ENCODE measurements at regions not wholly inside any gene's neighbourhood (a gene's known extent, or its start where the extent isn't known, plus 50 kb on each side); places are given as distances from the start of the nearest gene placed in this dataset.
"Not testable (repeated sequence)": the region's sequence is repeated elsewhere in the genome, so short reads cannot be mapped to it uniquely, and the experiment has no call there.

DNA sequence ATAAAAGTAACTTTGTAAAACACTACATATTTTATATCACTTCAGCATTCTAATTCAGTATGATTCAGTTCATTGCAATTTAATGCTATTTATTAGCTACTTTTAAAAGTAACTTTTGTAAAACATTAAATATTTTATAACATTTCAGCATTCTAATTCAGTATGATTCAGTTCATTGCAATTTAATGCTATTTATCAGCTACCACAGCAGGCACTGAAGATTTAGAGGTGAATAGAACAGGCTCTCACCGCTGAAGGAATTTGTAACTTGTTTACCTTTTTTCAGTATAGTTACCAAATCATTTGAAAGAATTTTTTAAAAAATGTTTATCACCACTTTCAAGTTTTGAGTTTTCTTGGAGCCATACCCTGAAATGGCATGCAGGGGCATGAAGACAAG lies 266.4 kb upstream of the DAB2 start:
- intact Hi-C loops (cut with DNase I; ENCODE audit: low total_unique reads): no loop called here
- TF ChIP-seq, protein P1, sequence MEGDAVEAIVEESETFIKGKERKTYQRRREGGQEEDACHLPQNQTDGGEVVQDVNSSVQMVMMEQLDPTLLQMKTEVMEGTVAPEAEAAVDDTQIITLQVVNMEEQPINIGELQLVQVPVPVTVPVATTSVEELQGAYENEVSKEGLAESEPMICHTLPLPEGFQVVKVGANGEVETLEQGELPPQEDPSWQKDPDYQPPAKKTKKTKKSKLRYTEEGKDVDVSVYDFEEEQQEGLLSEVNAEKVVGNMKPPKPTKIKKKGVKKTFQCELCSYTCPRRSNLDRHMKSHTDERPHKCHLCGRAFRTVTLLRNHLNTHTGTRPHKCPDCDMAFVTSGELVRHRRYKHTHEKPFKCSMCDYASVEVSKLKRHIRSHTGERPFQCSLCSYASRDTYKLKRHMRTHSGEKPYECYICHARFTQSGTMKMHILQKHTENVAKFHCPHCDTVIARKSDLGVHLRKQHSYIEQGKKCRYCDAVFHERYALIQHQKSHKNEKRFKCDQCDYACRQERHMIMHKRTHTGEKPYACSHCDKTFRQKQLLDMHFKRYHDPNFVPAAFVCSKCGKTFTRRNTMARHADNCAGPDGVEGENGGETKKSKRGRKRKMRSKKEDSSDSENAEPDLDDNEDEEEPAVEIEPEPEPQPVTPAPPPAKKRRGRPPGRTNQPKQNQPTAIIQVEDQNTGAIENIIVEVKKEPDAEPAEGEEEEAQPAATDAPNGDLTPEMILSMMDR (IDR thresholded peaks at IDR 0.05): no peak
- no peak for TF ChIP-seq POLR2A (IDR thresholded peaks at IDR 0.05)
- Histone ChIP-seq H3K36me3 (ENCODE audit: low read depth, missing control alignments) (no peaks in the 10 kb centered on the region), H3K9me3 (no peaks in the 10 kb centered on the region), H3K4me1 (no peaks in the 10 kb centered on the region), H3K27ac (no peak overlapping the region), H3K27me3 (no peaks in the 10 kb centered on the region), H3K4me3 (no peak overlapping the region)
- no peak for DNase-seq
- WGBS, 2 donors: 90 to 93% methylated on average over 1 of the region's 1 CpG

DNA sequence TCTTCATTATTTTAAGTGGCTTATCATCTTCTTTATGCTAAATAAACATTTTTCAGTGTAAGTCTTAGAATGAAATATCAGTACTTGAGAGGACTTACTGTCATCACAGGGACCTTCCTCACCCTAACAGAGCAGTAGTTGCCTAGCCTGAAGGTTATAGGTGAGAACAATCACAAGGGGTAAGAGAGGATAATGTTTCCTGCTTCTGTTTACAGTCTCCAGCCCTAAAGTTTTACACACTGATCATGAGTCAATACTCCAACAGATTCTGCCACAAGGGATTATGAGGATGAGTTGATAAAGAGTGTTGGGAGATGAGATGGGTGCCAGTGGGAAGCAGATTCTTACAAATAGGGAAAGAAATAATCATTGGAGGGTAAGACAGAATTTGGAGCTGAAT lies 265.1 kb upstream of the DAB2 start:
- no peak for DNase-seq
- TF ChIP-seq, protein P1 (IDR thresholded peaks at IDR 0.05): no peak
- TF ChIP-seq POLR2A (IDR thresholded peaks at IDR 0.05): no peak
- Histone ChIP-seq H3K4me3 (no peak overlapping the region), H3K27ac (no peak overlapping the region), H3K9me3 (no peaks in the 10 kb centered on the region), H3K27me3 (no peaks in the 10 kb centered on the region), H3K4me1 (no peaks in the 10 kb centered on the region), H3K36me3 (ENCODE audit: low read depth, missing control alignments) (no peaks in the 10 kb centered on the region)
- intact Hi-C loops (cut with DNase I; ENCODE audit: low total_unique reads): no loop called here

DNA sequence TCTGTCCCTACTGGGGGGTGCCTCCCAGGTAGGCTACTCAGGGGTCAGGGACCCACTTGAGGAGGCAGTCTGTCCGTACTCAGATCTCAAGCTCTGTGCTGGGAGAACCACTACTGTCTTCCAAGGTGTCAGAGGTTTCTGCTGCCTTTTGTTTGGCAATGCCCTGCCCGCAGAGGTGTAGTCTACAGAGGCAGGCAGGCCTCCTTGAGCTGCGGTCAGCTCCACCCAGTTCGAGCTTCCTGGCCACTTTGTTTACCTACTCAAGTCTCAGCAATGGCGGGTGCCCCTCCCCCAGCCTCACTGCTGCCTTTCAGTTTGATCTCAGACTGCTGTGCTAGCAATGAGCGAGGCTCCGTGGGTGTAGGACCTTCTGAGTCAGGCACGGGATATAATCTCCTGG lies 263.1 kb upstream of the DAB2 start:
- H3K36me3 ChIP-seq (ENCODE audit: low read depth, missing control alignments); intact Hi-C loops (cut with DNase I; ENCODE audit: low total_unique reads); H3K27me3 ChIP-seq; H3K4me1 ChIP-seq; H3K4me3 ChIP-seq; H3K27ac ChIP-seq; DNase-seq; H3K9me3 ChIP-seq: not testable (repeated sequence)
- WGBS, 2 donors: 95 to 98% methylated on average over 8 of the region's 8 CpGs

DNA sequence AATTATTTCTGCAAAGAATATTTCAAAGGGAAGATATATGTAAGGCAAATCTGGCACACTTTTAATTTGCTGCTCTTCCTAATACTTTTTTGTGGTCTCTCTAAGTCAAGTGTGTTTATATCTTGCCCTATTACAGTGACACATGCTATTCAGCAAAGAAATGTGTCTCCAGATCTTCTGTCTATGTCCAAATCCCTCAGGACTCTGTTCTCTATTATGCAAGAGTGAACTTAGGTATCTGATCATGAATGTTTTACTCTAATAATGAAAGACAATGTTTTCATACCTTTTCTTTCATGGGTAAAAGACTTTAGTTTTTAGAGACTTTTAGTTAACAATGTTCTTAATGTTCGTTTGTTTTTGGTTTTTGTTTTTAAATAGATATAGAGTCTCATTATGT lies 255.4 kb upstream of the DAB2 start:
- Histone ChIP-seq H3K4me1 (no peaks in the 10 kb centered on the region), H3K4me3 (no peak overlapping the region), H3K36me3 (ENCODE audit: low read depth, missing control alignments) (no peaks in the 10 kb centered on the region), H3K27ac (no peak overlapping the region), H3K9me3 (no peaks in the 10 kb centered on the region), H3K27me3 (no peaks in the 10 kb centered on the region)
- TF ChIP-seq, protein P1 (IDR thresholded peaks at IDR 0.05): no peak
- TF ChIP-seq POLR2A (IDR thresholded peaks at IDR 0.05): no peak
- intact Hi-C loops (cut with DNase I; ENCODE audit: low total_unique reads): no loop called here
- WGBS, 2 donors: 67 to 88% methylated on average over 1 of the region's 1 CpG
- no peak for DNase-seq

DNA sequence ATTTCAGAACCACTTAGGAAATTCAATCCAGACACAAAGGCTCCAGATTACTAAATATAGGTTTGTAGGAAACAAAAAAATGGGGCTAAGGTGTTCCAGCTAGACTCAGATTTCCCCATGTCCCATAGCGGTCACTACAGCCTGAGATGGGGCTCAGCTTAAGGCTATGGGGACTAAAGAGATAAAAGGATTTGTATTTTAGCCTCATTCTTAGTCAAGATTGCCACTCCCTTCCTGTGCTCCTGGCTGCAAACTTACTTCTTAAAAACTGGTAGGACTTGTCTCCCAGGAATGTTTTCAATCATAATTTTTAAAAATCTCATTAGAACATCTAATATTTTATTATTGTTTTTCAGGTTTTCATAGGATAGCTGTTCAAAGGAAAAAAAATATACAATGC lies 253.8 kb upstream of the DAB2 start:
- WGBS, 2 donors: 88 to 96% methylated on average over 1 of the region's 1 CpG
- intact Hi-C loops (cut with DNase I; ENCODE audit: low total_unique reads): no loop called here

More for the DNA sequence above, 253.8 kb upstream of the DAB2 start:
- H3K4me3 ChIP-seq: no peak overlapping the region
- no peaks in the 10 kb centered on the region for H3K4me1 ChIP-seq
- H3K9me3 ChIP-seq: no peaks in the 10 kb centered on the region
- no peaks in the 10 kb centered on the region for H3K27me3 ChIP-seq
- no peaks in the 10 kb centered on the region for H3K36me3 ChIP-seq (ENCODE audit: low read depth, missing control alignments)
- TF ChIP-seq, protein P1 (IDR thresholded peaks at IDR 0.05): no peak
- TF ChIP-seq POLR2A (IDR thresholded peaks at IDR 0.05): no peak
- H3K27ac ChIP-seq: no peak overlapping the region
- DNase-seq: no peak

Measured in testis (tissue), 2 donors.